Smooth muscle cell (in vitro differentiated cells): ENCODE measurements at regions not wholly inside any gene's neighbourhood (a gene's known extent, or its start where the extent isn't known, plus 50 kb on each side); places are given as distances from the start of the nearest gene placed in this dataset.

Source experiments
- DNase-seq: peaks from one replicate; lab custom pipeline; 2025; ENCODE audit not compliant: unreplicated experiment; lab: John Stamatoyannopoulos, UW
- H2AFZ ChIP-seq: fragments of 200-600 bp; sonication (generic); 2 replicates; pipeline ENCODE4 v1.6.0; 2016; ENCODE audit warnings: antibody characterized with exemption, low read depth, mild to moderate bottlenecking
- H3F3A ChIP-seq: fragments of 200-600 bp; sonication (generic); 2 replicates; pipeline ENCODE4 v1.6.0; 2017; ENCODE audit warnings: antibody characterized with exemption, low read depth
- H3K27ac ChIP-seq: fragments of 200-600 bp; sonication (generic); 2 replicates; pipeline ENCODE4 v1.5.1; 2016; ENCODE audit warnings: low read depth, mild to moderate bottlenecking
- H3K27me3 ChIP-seq: fragments of 200-600 bp; sonication (generic); 2 replicates; pipeline ENCODE4 v1.6.1; 2016; ENCODE audit warnings: low read depth, mild to moderate bottlenecking
- H3K36me3 ChIP-seq: fragments of 200-600 bp; sonication (generic); 2 replicates; pipeline ENCODE4 v1.5.1; 2016; ENCODE audit warnings: low read depth
- H3K4me1 ChIP-seq: fragments of 200-600 bp; sonication (generic); 2 replicates; pipeline ENCODE4 v1.5.1; 2016; ENCODE audit warnings: low read depth
- H3K4me2 ChIP-seq: fragments of 200-600 bp; sonication (generic); 2 replicates; pipeline ENCODE4 v1.6.0; 2016; ENCODE audit warnings: mild to moderate bottlenecking
- H3K4me3 ChIP-seq: fragments of 200-600 bp; sonication (generic); 2 replicates; pipeline ENCODE4 v1.5.1; 2016; ENCODE audit warnings: mild to moderate bottlenecking
- H3K79me2 ChIP-seq: fragments of 200-600 bp; sonication (generic); 2 replicates; pipeline ENCODE4 v1.6.0; 2016; ENCODE audit warnings: low read depth, mild to moderate bottlenecking
- H3K9ac ChIP-seq: fragments of 200-600 bp; sonication (generic); 2 replicates; pipeline ENCODE4 v1.6.0; 2016; ENCODE audit warnings: low read depth
- H3K9me3 ChIP-seq: fragments of 200-600 bp; sonication (generic); replicated peaks from 2 replicates; pipeline ENCODE4 v1.5.1; 2016; ENCODE audit warnings: low read depth
- H4K20me1 ChIP-seq: fragments of 200-600 bp; sonication (generic); 2 replicates; pipeline ENCODE4 v1.6.0; 2016; ENCODE audit warnings: low read depth
- CTCF ChIP-seq: fragments of 200-600 bp; sonication (generic); IDR thresholded peaks from 2 replicates; pipeline ENCODE4 v1.5.1; 2017; ENCODE audit warnings: borderline replicate concordance, mild to moderate bottlenecking, antibody characterized with exemption; ENCODE audit not compliant: insufficient read depth, poor library complexity, severe bottlenecking
- WGBS: methylation state at CpG from one replicate; pipeline ENCODE4 v1.1.7; 2016; ENCODE audit warnings: low lambda C conversion rate; 5-methylcytosine and 5-hydroxymethylcytosine counted together

GRCh38 chr12:78712834-78713481 is 151.6 kb upstream of the SYT1 start:
- no peak overlapping the region for H2AFZ ChIP-seq
- no peak for DNase-seq
- H3K79me2 ChIP-seq, result no peaks in the 10 kb centered on the region
- no peaks in the 10 kb centered on the region for H3K9me3 ChIP-seq
- 83% methylated on average over 4 of the region's 4 CpGs for WGBS
- H4K20me1 ChIP-seq, result no peaks in the 10 kb centered on the region
- no peak overlapping the region for H3K9ac ChIP-seq
- no peak overlapping the region for H3K4me2 ChIP-seq
- H3K36me3 ChIP-seq, result no peaks in the 10 kb centered on the region
- TF ChIP-seq CTCF, result no peak
- H3K27me3 ChIP-seq, result no peaks in the 10 kb centered on the region
- H3K4me1 ChIP-seq, result no peaks in the 10 kb centered on the region
- H3K4me3 ChIP-seq, result no peak overlapping the region
- no peak overlapping the region for H3K27ac ChIP-seq
- no peaks in the 10 kb centered on the region for H3F3A ChIP-seq

- no peak overlapping the region for H3K27ac ChIP-seq
- no peaks in the 10 kb centered on the region for H3K27me3 ChIP-seq
- no peak overlapping the region for H3K4me2 ChIP-seq
- H3K4me3 ChIP-seq, result no peak overlapping the region
- H3K9me3 ChIP-seq, result no peaks in the 10 kb centered on the region
- TF ChIP-seq CTCF, result no peak
- WGBS, result 35% methylated on average over 1 of the region's 1 CpG
- DNase-seq, result no peak
- H3F3A ChIP-seq, result no peaks in the 10 kb centered on the region
- H2AFZ ChIP-seq, result no peak overlapping the region
- H4K20me1 ChIP-seq, result no peaks in the 10 kb centered on the region
- H3K36me3 ChIP-seq, result no peaks in the 10 kb centered on the region
- no peaks in the 10 kb centered on the region for H3K4me1 ChIP-seq
- H3K79me2 ChIP-seq, result no peaks in the 10 kb centered on the region
- no peak overlapping the region for H3K9ac ChIP-seq
Measured at GRCh38 chr12:78719721-78720120, 144.9 kb upstream of the SYT1 start.

GRCh38 chr12:78721906-78722305 is 142.7 kb upstream of the SYT1 start:
- no peaks in the 10 kb centered on the region for H3K36me3 ChIP-seq
- H2AFZ ChIP-seq, result no peak overlapping the region
- no peaks in the 10 kb centered on the region for H4K20me1 ChIP-seq
- DNase-seq, result no peak
- H3K9ac ChIP-seq, result no peak overlapping the region
- no peaks in the 10 kb centered on the region for H3K9me3 ChIP-seq
- no peaks in the 10 kb centered on the region for H3K79me2 ChIP-seq
- H3K27me3 ChIP-seq, result no peaks in the 10 kb centered on the region
- no peaks in the 10 kb centered on the region for H3K4me1 ChIP-seq
- H3K4me2 ChIP-seq, result no peak overlapping the region
- no peak overlapping the region for H3K27ac ChIP-seq
- no peak overlapping the region for H3K4me3 ChIP-seq
- H3F3A ChIP-seq, result no peaks in the 10 kb centered on the region
- TF ChIP-seq CTCF, result no peak

- 94% methylated on average over 1 of the region's 1 CpG for WGBS
- H3K27ac ChIP-seq, result no peak overlapping the region
- no peak overlapping the region for H3K4me2 ChIP-seq
- no peaks in the 10 kb centered on the region for H3K27me3 ChIP-seq
- no peaks in the 10 kb centered on the region for H3K79me2 ChIP-seq
- no peak overlapping the region for H2AFZ ChIP-seq
- no peak for DNase-seq
- H3F3A ChIP-seq, result no peaks in the 10 kb centered on the region
- H3K4me1 ChIP-seq, result no peaks in the 10 kb centered on the region
- H3K36me3 ChIP-seq, result no peaks in the 10 kb centered on the region
- H3K4me3 ChIP-seq, result no peak overlapping the region
- no peaks in the 10 kb centered on the region for H3K9me3 ChIP-seq
- no peaks in the 10 kb centered on the region for H4K20me1 ChIP-seq
- no peak for TF ChIP-seq CTCF
- H3K9ac ChIP-seq, result no peak overlapping the region
Measured at GRCh38 chr12:78725033-78725432, 139.5 kb upstream of the SYT1 start.
